ENCODE measurements at regions not wholly inside any gene's neighbourhood (a gene's known extent, or its start where the extent isn't known, plus 50 kb on each side); places are given as distances from the start of the nearest gene placed in this dataset.
"Not testable (repeated sequence)": the region's sequence is repeated elsewhere in the genome, so short reads cannot be mapped to it uniquely, and the experiment has no call there.

GRCh38 chrX:96540111-96540631 is 144.5 kb upstream of the DIAPH2 start:
- no peak for DNase-seq

- DNase-seq, result not testable (repeated sequence)
Measured at GRCh38 chrX:96546281-96546680, 138.4 kb upstream of the DIAPH2 start.

- DNase-seq, result no peak
Measured at GRCh38 chrX:96551322-96551872, 133.2 kb upstream of the DIAPH2 start.

GRCh38 chrX:96556886-96557285 is 127.8 kb upstream of the DIAPH2 start:
- no peak for DNase-seq

GRCh38 chrX:96561129-96561528 is 123.5 kb upstream of the DIAPH2 start:
- not testable (repeated sequence) for DNase-seq

- no peak for DNase-seq
Measured at GRCh38 chrX:96563646-96564045, 121.0 kb upstream of the DIAPH2 start.

- DNase-seq, result no peak
Measured at GRCh38 chrX:96564595-96564994, 120.0 kb upstream of the DIAPH2 start.

GRCh38 chrX:96566878-96567277 is 117.8 kb upstream of the DIAPH2 start:
- DNase-seq, result no peak

GRCh38 chrX:96568071-96568470 is 116.6 kb upstream of the DIAPH2 start:
- no peak for DNase-seq

- DNase-seq, result no peak
Measured at GRCh38 chrX:96569034-96569433, 115.6 kb upstream of the DIAPH2 start.

- no peak for DNase-seq
Measured at GRCh38 chrX:96575011-96575410, 109.6 kb upstream of the DIAPH2 start.

- DNase-seq, result no peak
Measured at GRCh38 chrX:96576368-96576767, 108.3 kb upstream of the DIAPH2 start.

GRCh38 chrX:96578781-96579180 is 105.9 kb upstream of the DIAPH2 start:
- DNase-seq, result no peak

GRCh38 chrX:96579252-96579651 is 105.4 kb upstream of the DIAPH2 start:
- no peak for DNase-seq

GRCh38 chrX:96590403-96590802 is 94.2 kb upstream of the DIAPH2 start:
- no peak for DNase-seq

GRCh38 chrX:96591421-96591820 is 93.2 kb upstream of the DIAPH2 start:
- no peak for DNase-seq

- DNase-seq, result not testable (repeated sequence)
Measured at GRCh38 chrX:96597847-96598246, 86.8 kb upstream of the DIAPH2 start.

- DNase-seq, result no peak
Measured at GRCh38 chrX:96611619-96612362, 72.9 kb upstream of the DIAPH2 start.

- no peak for DNase-seq
Measured at GRCh38 chrX:96615448-96615847, 69.2 kb upstream of the DIAPH2 start.

- DNase-seq, result no peak
Measured at GRCh38 chrX:96619588-96619987, 65.1 kb upstream of the DIAPH2 start.

- no peak for DNase-seq
Measured at GRCh38 chrX:96621811-96622210, 62.8 kb upstream of the DIAPH2 start.

Measured in DMS 273 treated with DMSO at 0.1 percent for 48 hours (cell line).